ENCODE measurements at regions not wholly inside any gene's neighbourhood (a gene's known extent, or its start where the extent isn't known, plus 50 kb on each side); places are given as distances from the start of the nearest gene placed in this dataset.

DNA sequence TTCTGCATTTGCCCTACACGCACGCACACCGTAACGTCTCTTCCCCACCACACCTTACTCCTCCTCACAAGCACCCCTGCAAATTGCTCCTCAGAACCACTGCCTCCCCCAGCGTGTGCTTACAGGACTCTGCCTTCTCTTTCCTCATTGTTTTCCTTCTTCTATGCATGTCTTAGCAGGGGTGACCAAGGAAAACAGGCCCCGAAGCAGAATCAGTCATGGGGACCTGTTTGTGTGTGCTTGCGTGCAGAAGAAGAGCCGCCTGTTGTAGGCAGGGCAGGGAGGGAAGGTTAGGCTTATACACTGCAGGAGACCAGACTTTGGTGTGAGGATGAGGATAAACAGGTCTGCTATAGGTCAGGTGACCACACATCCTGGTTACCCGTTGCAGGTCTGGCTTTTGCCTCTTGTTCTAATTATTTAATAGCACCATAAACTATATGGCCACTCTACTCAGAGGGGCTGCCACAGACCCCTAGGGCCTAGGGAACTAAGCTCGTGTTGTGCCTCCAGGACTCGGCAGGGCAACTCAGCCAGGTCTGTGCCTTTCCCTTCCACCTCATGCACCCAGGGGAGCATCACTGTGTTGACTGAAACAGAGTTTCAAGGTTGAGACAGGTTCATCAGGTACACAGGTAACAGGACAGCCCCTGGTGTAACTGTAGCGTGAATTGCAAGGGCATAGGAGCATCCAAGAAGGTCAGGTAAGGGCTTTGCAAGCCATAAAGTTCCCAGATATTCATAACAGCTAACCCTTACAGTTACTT lies 60.8 kb upstream of the EPS8L3 start (continued):
- TF ChIP-seq, protein P1, sequence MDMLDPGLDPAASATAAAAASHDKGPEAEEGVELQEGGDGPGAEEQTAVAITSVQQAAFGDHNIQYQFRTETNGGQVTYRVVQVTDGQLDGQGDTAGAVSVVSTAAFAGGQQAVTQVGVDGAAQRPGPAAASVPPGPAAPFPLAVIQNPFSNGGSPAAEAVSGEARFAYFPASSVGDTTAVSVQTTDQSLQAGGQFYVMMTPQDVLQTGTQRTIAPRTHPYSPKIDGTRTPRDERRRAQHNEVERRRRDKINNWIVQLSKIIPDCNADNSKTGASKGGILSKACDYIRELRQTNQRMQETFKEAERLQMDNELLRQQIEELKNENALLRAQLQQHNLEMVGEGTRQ (IDR thresholded peaks at IDR 0.05; ENCODE audit: low read depth, low read length), result 0 out of 2 replicates have a peak, but pooled peaks have one; percentile 8
- TF ChIP-seq, protein P1 (CRISPR knock-in tag; IDR thresholded peaks at IDR 0.05; ENCODE audit: borderline replicate concordance), result no peak
- no peak for TF ChIP-seq ISX (CRISPR knock-in tag; conservative IDR thresholded peaks at IDR 0.05)
- no peak for TF ChIP-seq SAFB2 (CRISPR knock-in tag; IDR thresholded peaks at IDR 0.05; ENCODE audit: borderline replicate concordance, low read depth)
- TF ChIP-seq ZNF616 (CRISPR knock-in tag; IDR thresholded peaks at IDR 0.05; ENCODE audit: low read depth), result no peak
- no peak for TF ChIP-seq ETV5 (CRISPR knock-in tag; IDR thresholded peaks at IDR 0.05; ENCODE audit: borderline replicate concordance)
- TF ChIP-seq AHR (CRISPR knock-in tag; IDR thresholded peaks at IDR 0.05), result no peak
- TF ChIP-seq HDAC2 (CRISPR knock-in tag; IDR thresholded peaks at IDR 0.05), result no peak
- no peak for TF ChIP-seq TAF1 (CRISPR knock-in tag; IDR thresholded peaks at IDR 0.05)
- TF ChIP-seq ZNF343 (CRISPR knock-in tag; IDR thresholded peaks at IDR 0.05), result no peak
- TF ChIP-seq, protein P2, sequence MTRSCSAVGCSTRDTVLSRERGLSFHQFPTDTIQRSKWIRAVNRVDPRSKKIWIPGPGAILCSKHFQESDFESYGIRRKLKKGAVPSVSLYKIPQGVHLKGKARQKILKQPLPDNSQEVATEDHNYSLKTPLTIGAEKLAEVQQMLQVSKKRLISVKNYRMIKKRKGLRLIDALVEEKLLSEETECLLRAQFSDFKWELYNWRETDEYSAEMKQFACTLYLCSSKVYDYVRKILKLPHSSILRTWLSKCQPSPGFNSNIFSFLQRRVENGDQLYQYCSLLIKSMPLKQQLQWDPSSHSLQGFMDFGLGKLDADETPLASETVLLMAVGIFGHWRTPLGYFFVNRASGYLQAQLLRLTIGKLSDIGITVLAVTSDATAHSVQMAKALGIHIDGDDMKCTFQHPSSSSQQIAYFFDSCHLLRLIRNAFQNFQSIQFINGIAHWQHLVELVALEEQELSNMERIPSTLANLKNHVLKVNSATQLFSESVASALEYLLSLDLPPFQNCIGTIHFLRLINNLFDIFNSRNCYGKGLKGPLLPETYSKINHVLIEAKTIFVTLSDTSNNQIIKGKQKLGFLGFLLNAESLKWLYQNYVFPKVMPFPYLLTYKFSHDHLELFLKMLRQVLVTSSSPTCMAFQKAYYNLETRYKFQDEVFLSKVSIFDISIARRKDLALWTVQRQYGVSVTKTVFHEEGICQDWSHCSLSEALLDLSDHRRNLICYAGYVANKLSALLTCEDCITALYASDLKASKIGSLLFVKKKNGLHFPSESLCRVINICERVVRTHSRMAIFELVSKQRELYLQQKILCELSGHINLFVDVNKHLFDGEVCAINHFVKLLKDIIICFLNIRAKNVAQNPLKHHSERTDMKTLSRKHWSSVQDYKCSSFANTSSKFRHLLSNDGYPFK (CRISPR knock-in tag; IDR thresholded peaks at IDR 0.05; ENCODE audit: borderline replicate concordance), result no peak
- TF ChIP-seq ZNF782 (CRISPR knock-in tag; IDR thresholded peaks at IDR 0.05; ENCODE audit: borderline replicate concordance), result no peak
- no peak for TF ChIP-seq U2AF2 (IDR thresholded peaks at IDR 0.05; ENCODE audit: low read depth, low read length)
- TF ChIP-seq JUNB (CRISPR knock-in tag; IDR thresholded peaks at IDR 0.05; ENCODE audit: borderline replicate concordance), result no peak
- no peak for TF ChIP-seq ZNF124 (CRISPR knock-in tag; IDR thresholded peaks at IDR 0.05)
- TF ChIP-seq, protein P3, sequence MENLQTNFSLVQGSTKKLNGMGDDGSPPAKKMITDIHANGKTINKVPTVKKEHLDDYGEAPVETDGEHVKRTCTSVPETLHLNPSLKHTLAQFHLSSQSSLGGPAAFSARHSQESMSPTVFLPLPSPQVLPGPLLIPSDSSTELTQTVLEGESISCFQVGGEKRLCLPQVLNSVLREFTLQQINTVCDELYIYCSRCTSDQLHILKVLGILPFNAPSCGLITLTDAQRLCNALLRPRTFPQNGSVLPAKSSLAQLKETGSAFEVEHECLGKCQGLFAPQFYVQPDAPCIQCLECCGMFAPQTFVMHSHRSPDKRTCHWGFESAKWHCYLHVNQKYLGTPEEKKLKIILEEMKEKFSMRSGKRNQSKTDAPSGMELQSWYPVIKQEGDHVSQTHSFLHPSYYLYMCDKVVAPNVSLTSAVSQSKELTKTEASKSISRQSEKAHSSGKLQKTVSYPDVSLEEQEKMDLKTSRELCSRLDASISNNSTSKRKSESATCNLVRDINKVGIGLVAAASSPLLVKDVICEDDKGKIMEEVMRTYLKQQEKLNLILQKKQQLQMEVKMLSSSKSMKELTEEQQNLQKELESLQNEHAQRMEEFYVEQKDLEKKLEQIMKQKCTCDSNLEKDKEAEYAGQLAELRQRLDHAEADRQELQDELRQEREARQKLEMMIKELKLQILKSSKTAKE (CRISPR knock-in tag; IDR thresholded peaks at IDR 0.05; ENCODE audit: borderline replicate concordance), result 0 out of 2 replicates have a peak, but pooled peaks have one; percentile 7
- TF ChIP-seq ZNF543 (CRISPR knock-in tag; IDR thresholded peaks at IDR 0.05), result no peak
- 0 out of 2 replicates have a peak, but pooled peaks have one; percentile 19 for TF ChIP-seq SP2 (CRISPR knock-in tag; IDR thresholded peaks at IDR 0.05)
- TF ChIP-seq, protein P4, sequence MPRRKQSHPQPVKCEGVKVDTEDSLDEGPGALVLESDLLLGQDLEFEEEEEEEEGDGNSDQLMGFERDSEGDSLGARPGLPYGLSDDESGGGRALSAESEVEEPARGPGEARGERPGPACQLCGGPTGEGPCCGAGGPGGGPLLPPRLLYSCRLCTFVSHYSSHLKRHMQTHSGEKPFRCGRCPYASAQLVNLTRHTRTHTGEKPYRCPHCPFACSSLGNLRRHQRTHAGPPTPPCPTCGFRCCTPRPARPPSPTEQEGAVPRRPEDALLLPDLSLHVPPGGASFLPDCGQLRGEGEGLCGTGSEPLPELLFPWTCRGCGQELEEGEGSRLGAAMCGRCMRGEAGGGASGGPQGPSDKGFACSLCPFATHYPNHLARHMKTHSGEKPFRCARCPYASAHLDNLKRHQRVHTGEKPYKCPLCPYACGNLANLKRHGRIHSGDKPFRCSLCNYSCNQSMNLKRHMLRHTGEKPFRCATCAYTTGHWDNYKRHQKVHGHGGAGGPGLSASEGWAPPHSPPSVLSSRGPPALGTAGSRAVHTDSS (CRISPR knock-in tag; conservative IDR thresholded peaks at IDR 0.05), result no peak
- TF ChIP-seq HNRNPH1 (optimal IDR thresholded peaks at IDR 0.05; ENCODE audit: low read depth, low read length), result no peak
- TF ChIP-seq NRL (CRISPR knock-in tag; IDR thresholded peaks at IDR 0.05; ENCODE audit: borderline replicate concordance), result no peak
